ENCODE measurements at regions not wholly inside any gene's neighbourhood (a gene's known extent, or its start where the extent isn't known, plus 50 kb on each side); places are given as distances from the start of the nearest gene placed in this dataset.

DNA sequence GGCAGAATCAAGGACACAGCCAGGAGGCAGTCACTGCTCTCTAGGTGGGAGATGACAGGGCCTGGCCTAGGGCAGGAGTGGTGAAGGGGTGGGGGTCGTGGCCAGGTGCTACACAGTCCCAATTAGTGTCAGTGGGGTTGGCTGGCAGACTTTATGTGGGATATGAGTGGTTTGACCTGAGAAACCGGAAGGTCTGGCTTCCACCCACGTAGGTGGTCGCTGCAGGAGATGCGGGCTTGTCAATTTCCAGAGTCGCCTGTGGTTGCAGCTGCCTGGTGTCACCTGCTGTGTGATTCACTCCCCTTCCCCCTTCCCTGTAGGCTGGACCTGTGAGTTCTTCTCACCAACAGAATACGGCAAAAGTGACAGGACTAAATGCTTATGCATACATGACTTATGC, 124.3 kb downstream of the KLF6 start:
- CTCF ChIA-PET = no interaction called here
- POLR2A ChIA-PET (ENCODE audit: low non-redundant PET) = no interaction called here
- Histone ChIP-seq H3K9me3 (ENCODE audit: low read depth, low read length, poor library complexity, severe bottlenecking) (no peaks in the 10 kb centered on the region), H3K27me3 (replicated peaks; ENCODE audit: insufficient read depth, low read depth, low read length, poor library complexity) (no peaks in the 10 kb centered on the region), H3K4me1 (ENCODE audit: insufficient read depth, low read length, poor library complexity, severe bottlenecking) (no peaks in the 10 kb centered on the region), H3K4me3 (ENCODE audit: low read depth, low read length, poor library complexity, severe bottlenecking) (no peak overlapping the region), H3K27ac (ENCODE audit: low read depth, low read length, poor library complexity, severe bottlenecking) (no peak overlapping the region), H3K36me3 (ENCODE audit: insufficient read depth, low read length, poor library complexity, severe bottlenecking) (no peaks in the 10 kb centered on the region)
- BruUV-seq (replicated peaks) = no TSS peak
- intact Hi-C loops (cut with micrococcal nuclease; ENCODE audit: unreplicated experiment) = no loop called here
- no peak for TF ChIP-seq EZH2 (IDR thresholded peaks at IDR 0.05; ENCODE audit: borderline replicate concordance, low read depth, low read length, poor library complexity, severe bottlenecking)
- TF ChIP-seq, protein P1, sequence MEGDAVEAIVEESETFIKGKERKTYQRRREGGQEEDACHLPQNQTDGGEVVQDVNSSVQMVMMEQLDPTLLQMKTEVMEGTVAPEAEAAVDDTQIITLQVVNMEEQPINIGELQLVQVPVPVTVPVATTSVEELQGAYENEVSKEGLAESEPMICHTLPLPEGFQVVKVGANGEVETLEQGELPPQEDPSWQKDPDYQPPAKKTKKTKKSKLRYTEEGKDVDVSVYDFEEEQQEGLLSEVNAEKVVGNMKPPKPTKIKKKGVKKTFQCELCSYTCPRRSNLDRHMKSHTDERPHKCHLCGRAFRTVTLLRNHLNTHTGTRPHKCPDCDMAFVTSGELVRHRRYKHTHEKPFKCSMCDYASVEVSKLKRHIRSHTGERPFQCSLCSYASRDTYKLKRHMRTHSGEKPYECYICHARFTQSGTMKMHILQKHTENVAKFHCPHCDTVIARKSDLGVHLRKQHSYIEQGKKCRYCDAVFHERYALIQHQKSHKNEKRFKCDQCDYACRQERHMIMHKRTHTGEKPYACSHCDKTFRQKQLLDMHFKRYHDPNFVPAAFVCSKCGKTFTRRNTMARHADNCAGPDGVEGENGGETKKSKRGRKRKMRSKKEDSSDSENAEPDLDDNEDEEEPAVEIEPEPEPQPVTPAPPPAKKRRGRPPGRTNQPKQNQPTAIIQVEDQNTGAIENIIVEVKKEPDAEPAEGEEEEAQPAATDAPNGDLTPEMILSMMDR (conservative IDR thresholded peaks at IDR 0.05; ENCODE audit: low read depth, low read length) = no peak
- no peak for DNase-seq (ENCODE audit: low spot score)

DNA sequence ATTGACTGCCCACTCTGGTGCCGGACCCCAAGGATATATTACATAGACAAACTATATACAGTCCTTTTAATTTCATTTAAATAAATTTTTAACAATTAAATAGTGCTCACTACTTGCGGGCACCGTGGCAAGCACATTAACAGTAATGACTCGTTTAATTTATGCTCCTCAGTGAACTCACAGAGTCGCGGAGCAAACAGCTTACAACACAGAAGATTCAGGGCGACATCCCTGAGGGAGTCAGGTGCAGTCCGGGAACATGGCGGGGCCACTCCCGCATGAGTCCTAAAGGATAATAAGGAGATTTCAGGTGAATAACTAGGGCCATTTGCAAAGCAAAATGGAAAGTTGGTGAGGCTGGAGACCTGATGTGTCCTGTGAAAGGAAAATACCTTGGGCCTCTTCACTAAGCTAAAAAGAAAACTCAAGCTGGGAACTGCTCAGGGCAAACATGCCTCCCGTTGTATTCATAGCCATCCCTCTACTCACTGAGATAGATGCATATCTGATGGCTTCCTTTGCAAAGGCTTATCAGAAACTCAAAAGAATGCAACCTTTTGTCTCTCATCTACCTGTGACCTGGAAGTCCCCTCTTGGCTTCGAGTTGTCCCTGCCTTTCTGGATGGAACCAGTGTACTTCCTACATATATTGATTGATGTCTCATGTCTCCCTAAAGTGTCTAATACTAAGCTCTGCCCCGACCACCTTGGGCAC, 125.6 kb downstream of the KLF6 start:
- Histone ChIP-seq H3K4me3 (ENCODE audit: low read depth, low read length, poor library complexity, severe bottlenecking) (no peak overlapping the region), H3K36me3 (ENCODE audit: insufficient read depth, low read length, poor library complexity, severe bottlenecking) (no peaks in the 10 kb centered on the region), H3K27ac (ENCODE audit: low read depth, low read length, poor library complexity, severe bottlenecking) (no peak overlapping the region), H3K4me1 (ENCODE audit: insufficient read depth, low read length, poor library complexity, severe bottlenecking) (no peaks in the 10 kb centered on the region), H3K9me3 (ENCODE audit: low read depth, low read length, poor library complexity, severe bottlenecking) (no peaks in the 10 kb centered on the region), H3K27me3 (replicated peaks; ENCODE audit: insufficient read depth, low read depth, low read length, poor library complexity) (no peaks in the 10 kb centered on the region)
- no TSS peak for BruUV-seq (replicated peaks)
- ChIA-PET CTCF (no interaction called here), POLR2A (ENCODE audit: low non-redundant PET) (no interaction called here)
- intact Hi-C loops (cut with micrococcal nuclease; ENCODE audit: unreplicated experiment) = no loop called here
- TF ChIP-seq, protein P1 (conservative IDR thresholded peaks at IDR 0.05; ENCODE audit: low read depth, low read length) = no peak
- no peak for TF ChIP-seq EZH2 (IDR thresholded peaks at IDR 0.05; ENCODE audit: borderline replicate concordance, low read depth, low read length, poor library complexity, severe bottlenecking)
- DNase-seq (ENCODE audit: low spot score) = no peak

DNA sequence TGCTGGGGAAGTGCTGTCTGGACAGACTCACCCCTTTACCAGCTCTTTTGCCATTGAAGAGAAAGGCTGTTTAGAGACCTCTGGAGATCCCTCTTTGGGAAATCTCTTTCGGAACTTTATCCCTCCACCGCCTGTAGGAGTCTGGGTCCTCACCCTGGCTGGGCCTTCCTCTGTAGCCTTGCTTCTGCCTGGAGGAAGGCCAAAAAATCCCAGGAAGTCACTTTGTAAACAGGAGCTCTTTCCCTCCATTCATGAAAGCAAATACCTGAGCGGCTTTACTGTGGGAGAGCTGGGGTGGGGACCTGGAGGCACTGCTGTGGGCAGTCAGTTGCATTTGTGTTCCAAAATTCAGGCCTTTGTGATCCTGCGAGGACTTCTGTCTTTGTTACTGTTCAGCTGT, 126.2 kb downstream of the KLF6 start:
- no peaks in the 10 kb centered on the region for H3K4me1 ChIP-seq (ENCODE audit: insufficient read depth, low read length, poor library complexity, severe bottlenecking)
- H3K27me3 ChIP-seq (replicated peaks; ENCODE audit: insufficient read depth, low read depth, low read length, poor library complexity) = no peaks in the 10 kb centered on the region
- H3K4me3 ChIP-seq (ENCODE audit: low read depth, low read length, poor library complexity, severe bottlenecking) = no peak overlapping the region
- no peak overlapping the region for H3K27ac ChIP-seq (ENCODE audit: low read depth, low read length, poor library complexity, severe bottlenecking)
- DNase-seq (ENCODE audit: low spot score) = no peak
- ChIA-PET POLR2A (ENCODE audit: low non-redundant PET) (no interaction called here), CTCF (no interaction called here)
- no TSS peak for BruUV-seq (replicated peaks)
- TF ChIP-seq, protein P1 (conservative IDR thresholded peaks at IDR 0.05; ENCODE audit: low read depth, low read length) = no peak
- TF ChIP-seq EZH2 (IDR thresholded peaks at IDR 0.05; ENCODE audit: borderline replicate concordance, low read depth, low read length, poor library complexity, severe bottlenecking) = no peak
- intact Hi-C loops (cut with micrococcal nuclease; ENCODE audit: unreplicated experiment) = no loop called here
- no peaks in the 10 kb centered on the region for H3K9me3 ChIP-seq (ENCODE audit: low read depth, low read length, poor library complexity, severe bottlenecking)
- no peaks in the 10 kb centered on the region for H3K36me3 ChIP-seq (ENCODE audit: insufficient read depth, low read length, poor library complexity, severe bottlenecking)

All from A673 (cell line).